ENCODE measurements at regions not wholly inside any gene's neighbourhood (a gene's known extent, or its start where the extent isn't known, plus 50 kb on each side); places are given as distances from the start of the nearest gene placed in this dataset.

DNA sequence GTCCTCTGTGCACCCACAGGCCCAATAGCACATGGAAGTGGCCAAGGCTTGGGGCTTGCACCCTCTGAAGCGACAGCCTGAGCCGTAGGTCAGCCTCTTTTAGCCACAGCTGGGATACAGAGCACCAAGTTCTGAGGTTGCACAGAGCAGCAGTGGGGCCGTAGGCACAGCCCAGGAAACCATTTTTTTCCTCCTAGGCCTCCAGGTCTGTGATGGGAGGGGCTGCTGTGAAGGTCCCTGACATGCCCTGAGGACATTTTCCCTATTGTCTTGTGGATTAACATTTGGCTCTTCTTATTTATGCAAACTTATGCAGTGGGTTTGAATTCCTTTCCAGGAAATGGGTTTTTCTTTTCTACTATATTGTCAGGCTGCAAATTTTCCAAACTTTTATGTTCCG, 878.7 kb upstream of the MAN1A1 start:
- Histone ChIP-seq H3K4me3 (no peak overlapping the region), H3K9me3 (no peaks in the 10 kb centered on the region), H3K27me3 (no peaks in the 10 kb centered on the region), H3K27ac (no peak overlapping the region), H3K36me3 (no peaks in the 10 kb centered on the region), H3K4me1 (no peaks in the 10 kb centered on the region)
- TF ChIP-seq, protein P1, sequence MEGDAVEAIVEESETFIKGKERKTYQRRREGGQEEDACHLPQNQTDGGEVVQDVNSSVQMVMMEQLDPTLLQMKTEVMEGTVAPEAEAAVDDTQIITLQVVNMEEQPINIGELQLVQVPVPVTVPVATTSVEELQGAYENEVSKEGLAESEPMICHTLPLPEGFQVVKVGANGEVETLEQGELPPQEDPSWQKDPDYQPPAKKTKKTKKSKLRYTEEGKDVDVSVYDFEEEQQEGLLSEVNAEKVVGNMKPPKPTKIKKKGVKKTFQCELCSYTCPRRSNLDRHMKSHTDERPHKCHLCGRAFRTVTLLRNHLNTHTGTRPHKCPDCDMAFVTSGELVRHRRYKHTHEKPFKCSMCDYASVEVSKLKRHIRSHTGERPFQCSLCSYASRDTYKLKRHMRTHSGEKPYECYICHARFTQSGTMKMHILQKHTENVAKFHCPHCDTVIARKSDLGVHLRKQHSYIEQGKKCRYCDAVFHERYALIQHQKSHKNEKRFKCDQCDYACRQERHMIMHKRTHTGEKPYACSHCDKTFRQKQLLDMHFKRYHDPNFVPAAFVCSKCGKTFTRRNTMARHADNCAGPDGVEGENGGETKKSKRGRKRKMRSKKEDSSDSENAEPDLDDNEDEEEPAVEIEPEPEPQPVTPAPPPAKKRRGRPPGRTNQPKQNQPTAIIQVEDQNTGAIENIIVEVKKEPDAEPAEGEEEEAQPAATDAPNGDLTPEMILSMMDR (IDR thresholded peaks at IDR 0.05), result no peak
- intact Hi-C loops (cut with DNase I), result no loop called here
- DNase-seq (ENCODE audit: low spot score in 2 of 2), result no peak

DNA sequence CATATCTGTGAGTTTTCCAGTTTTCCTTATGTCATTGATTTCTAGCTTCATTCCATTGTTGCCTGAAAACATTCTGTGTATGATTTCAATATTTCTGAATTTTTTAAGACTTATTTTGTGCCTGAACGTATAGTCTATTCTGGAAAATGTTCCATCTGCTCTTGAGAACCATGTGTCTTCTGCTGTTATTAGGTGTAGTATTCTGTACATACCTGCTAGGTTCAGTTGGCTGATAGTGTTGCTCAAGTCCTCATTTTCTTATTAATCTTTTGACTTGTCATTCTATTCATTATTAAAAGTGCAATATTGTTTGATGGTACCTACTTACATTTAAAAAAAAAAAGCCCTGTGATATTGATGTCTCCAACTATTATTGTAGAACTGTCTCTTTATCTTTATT, 869.8 kb upstream of the MAN1A1 start:
- intact Hi-C loops (cut with DNase I), result no loop called here
- no peak overlapping the region for H3K27ac ChIP-seq
- H3K36me3 ChIP-seq, result no peaks in the 10 kb centered on the region
- TF ChIP-seq, protein P1 (IDR thresholded peaks at IDR 0.05), result no peak
- H3K4me1 ChIP-seq, result no peaks in the 10 kb centered on the region
- H3K9me3 ChIP-seq, result no peaks in the 10 kb centered on the region
- no peak overlapping the region for H3K4me3 ChIP-seq
- no peak for DNase-seq (ENCODE audit: low spot score in 2 of 2)
- no peaks in the 10 kb centered on the region for H3K27me3 ChIP-seq

DNA sequence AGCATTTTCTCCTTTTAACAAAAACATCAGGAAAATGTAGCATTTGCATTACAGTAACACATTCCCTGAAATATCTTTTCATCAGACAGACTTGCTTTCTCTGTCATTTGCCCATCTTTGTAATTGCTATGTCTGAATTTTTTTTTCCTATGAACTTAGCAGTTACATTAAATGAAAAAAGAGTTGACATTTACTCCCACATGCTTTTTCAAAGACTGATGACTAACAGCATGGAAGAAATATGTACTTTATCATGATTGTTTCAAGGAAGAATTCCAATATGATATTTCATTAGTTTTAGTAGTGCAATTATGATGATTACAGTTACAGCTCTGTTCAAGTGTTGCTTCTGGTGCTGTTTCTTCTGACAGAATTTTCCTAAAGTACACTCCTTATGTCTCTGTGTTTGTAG, 864.5 kb upstream of the MAN1A1 start:
- Histone ChIP-seq H3K4me3 (no peak overlapping the region), H3K27ac (no peak overlapping the region), H3K27me3 (no peaks in the 10 kb centered on the region), H3K9me3 (no peaks in the 10 kb centered on the region), H3K36me3 (no peaks in the 10 kb centered on the region), H3K4me1 (no peaks in the 10 kb centered on the region)
- TF ChIP-seq, protein P1 (IDR thresholded peaks at IDR 0.05), result no peak
- no peak for DNase-seq (ENCODE audit: low spot score in 2 of 2)
- intact Hi-C loops (cut with DNase I), result no loop called here

DNA sequence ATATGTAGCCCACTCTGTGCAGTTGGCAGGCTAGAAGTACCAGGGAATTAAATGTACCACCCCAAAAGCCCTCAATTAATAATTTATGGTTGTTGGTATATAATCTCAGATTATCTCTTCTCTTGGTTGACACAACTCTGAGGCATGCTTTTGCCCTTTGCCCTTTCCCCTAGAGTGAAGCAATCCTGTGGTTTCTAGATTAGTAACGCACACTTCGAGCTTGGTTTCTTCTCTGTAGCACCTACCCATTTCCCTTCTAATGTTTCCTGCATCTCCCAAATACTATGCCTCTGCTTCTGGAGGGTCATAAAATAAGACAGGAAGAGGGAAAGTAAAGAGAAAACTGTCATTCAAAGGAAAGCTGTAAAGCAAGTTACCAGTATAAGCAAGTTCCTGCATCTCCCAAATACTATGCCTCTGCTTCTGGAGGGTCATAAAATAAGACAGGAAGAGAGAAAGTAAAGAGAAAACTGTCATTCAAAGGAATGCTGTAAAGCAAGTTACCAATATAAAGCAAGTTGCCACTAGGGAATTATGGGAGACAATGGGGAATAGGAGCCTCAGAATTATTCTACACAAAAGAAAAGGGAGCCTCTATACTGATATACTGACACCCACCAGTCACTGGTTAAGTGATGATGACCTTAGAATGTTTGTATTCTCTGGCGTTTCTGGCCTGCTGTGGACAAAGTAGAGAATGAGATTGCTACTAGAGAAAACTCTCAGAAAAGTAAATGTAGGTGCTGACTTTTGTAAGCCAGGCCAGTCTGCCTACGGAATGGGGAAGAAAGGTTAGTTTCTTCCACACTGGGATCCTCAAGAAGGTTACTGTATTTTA, 862.6 kb upstream of the MAN1A1 start:
- Histone ChIP-seq H3K4me3 (no peak overlapping the region), H3K27me3 (no peaks in the 10 kb centered on the region), H3K9me3 (no peaks in the 10 kb centered on the region), H3K27ac (no peak overlapping the region), H3K36me3 (no peaks in the 10 kb centered on the region), H3K4me1 (no peaks in the 10 kb centered on the region)
- intact Hi-C loops (cut with DNase I), result no loop called here
- TF ChIP-seq, protein P1 (IDR thresholded peaks at IDR 0.05), result no peak
- no peak for DNase-seq (ENCODE audit: low spot score in 2 of 2)

DNA sequence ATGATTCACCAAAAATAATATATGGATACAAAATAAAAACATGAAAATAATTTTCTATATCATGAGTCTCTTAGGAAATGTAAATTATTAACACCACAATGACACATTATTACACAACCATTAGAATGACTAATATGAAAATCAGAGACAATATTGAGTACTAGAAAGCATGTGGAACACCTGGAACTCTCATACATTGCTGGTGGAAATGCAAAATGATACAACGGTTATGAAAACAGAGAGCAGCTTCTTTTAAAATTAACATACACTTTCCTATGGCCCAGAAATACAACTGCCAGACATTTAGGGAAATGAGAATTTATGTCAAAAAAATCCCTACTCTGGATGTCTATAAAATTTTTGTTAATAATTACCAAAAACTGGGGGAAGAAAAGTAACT, 853.3 kb upstream of the MAN1A1 start:
- no peaks in the 10 kb centered on the region for H3K27me3 ChIP-seq
- intact Hi-C loops (cut with DNase I), result no loop called here
- no peak for DNase-seq (ENCODE audit: low spot score in 2 of 2)
- no peaks in the 10 kb centered on the region for H3K36me3 ChIP-seq
- no peak overlapping the region for H3K4me3 ChIP-seq
- TF ChIP-seq, protein P1 (IDR thresholded peaks at IDR 0.05), result no peak
- H3K9me3 ChIP-seq, result no peaks in the 10 kb centered on the region
- H3K4me1 ChIP-seq, result no peaks in the 10 kb centered on the region
- no peak overlapping the region for H3K27ac ChIP-seq

All from ascending aorta (tissue), 2 donors.